ENCODE measurements at regions not wholly inside any gene's neighbourhood (a gene's known extent, or its start where the extent isn't known, plus 50 kb on each side); places are given as distances from the start of the nearest gene placed in this dataset.

DNA sequence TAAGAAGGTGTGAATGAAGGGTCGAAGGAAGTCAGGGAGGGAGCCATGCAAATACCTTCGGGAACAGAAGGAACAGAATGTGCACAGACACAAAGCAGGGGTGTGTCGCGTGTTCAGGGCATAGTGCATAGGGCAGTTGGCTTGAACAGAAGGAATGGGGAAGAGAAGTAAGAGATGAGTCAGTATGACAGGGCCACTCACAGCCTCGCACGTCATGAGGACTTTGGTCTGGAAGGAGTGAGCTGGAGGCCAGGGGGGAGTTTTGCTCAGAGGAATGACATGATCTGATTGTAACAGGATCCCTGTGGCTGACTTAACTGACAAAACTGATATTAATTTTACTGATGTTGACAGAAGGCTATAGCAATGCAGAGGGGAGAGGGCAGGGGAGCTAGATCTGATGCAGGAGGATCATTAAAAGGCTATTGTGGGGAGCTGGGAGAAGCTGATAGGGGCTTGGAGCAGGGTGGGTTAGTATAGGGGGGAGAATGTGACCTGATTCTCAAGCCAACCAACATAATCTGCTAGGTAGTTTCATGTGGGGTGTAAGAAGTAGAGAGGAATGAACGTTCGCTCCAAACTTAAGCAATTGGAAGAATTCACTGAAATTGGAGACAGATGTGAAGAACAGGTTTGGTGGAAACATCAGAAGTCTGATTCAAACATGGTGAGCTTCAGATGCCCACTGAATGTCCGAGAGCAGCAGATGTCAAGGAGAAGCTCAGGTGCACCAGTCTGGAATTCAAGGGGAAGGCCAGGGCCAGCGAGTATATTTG, 60.4 kb upstream of the COPS8 start (continued):
- TF ChIP-seq, protein P1, sequence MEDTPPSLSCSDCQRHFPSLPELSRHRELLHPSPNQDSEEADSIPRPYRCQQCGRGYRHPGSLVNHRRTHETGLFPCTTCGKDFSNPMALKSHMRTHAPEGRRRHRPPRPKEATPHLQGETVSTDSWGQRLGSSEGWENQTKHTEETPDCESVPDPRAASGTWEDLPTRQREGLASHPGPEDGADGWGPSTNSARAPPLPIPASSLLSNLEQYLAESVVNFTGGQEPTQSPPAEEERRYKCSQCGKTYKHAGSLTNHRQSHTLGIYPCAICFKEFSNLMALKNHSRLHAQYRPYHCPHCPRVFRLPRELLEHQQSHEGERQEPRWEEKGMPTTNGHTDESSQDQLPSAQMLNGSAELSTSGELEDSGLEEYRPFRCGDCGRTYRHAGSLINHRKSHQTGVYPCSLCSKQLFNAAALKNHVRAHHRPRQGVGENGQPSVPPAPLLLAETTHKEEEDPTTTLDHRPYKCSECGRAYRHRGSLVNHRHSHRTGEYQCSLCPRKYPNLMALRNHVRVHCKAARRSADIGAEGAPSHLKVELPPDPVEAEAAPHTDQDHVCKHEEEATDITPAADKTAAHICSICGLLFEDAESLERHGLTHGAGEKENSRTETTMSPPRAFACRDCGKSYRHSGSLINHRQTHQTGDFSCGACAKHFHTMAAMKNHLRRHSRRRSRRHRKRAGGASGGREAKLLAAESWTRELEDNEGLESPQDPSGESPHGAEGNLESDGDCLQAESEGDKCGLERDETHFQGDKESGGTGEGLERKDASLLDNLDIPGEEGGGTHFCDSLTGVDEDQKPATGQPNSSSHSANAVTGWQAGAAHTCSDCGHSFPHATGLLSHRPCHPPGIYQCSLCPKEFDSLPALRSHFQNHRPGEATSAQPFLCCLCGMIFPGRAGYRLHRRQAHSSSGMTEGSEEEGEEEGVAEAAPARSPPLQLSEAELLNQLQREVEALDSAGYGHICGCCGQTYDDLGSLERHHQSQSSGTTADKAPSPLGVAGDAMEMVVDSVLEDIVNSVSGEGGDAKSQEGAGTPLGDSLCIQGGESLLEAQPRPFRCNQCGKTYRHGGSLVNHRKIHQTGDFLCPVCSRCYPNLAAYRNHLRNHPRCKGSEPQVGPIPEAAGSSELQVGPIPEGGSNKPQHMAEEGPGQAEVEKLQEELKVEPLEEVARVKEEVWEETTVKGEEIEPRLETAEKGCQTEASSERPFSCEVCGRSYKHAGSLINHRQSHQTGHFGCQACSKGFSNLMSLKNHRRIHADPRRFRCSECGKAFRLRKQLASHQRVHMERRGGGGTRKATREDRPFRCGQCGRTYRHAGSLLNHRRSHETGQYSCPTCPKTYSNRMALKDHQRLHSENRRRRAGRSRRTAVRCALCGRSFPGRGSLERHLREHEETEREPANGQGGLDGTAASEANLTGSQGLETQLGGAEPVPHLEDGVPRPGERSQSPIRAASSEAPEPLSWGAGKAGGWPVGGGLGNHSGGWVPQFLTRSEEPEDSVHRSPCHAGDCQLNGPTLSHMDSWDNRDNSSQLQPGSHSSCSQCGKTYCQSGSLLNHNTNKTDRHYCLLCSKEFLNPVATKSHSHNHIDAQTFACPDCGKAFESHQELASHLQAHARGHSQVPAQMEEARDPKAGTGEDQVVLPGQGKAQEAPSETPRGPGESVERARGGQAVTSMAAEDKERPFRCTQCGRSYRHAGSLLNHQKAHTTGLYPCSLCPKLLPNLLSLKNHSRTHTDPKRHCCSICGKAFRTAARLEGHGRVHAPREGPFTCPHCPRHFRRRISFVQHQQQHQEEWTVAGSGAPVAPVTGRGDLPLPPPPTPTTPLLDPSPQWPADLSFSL (CRISPR knock-in tag; IDR thresholded peaks at IDR 0.05): no peak
- no peak for TF ChIP-seq HOXA9 (CRISPR knock-in tag; IDR thresholded peaks at IDR 0.05; ENCODE audit: borderline replicate concordance)
- TF ChIP-seq ELF1 (CRISPR knock-in tag; IDR thresholded peaks at IDR 0.05): peak; percentile 64
- TF ChIP-seq SRY (CRISPR knock-in tag; IDR thresholded peaks at IDR 0.05): no peak
- TF ChIP-seq, protein P2, sequence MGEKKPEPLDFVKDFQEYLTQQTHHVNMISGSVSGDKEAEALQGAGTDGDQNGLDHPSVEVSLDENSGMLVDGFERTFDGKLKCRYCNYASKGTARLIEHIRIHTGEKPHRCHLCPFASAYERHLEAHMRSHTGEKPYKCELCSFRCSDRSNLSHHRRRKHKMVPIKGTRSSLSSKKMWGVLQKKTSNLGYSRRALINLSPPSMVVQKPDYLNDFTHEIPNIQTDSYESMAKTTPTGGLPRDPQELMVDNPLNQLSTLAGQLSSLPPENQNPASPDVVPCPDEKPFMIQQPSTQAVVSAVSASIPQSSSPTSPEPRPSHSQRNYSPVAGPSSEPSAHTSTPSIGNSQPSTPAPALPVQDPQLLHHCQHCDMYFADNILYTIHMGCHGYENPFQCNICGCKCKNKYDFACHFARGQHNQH (CRISPR knock-in tag; IDR thresholded peaks at IDR 0.05): 0 out of 2 replicates have a peak, but pooled peaks have one; percentile 2
- no peak for TF ChIP-seq ZSCAN21 (CRISPR knock-in tag; IDR thresholded peaks at IDR 0.05; ENCODE audit: borderline replicate concordance)
- no peak for TF ChIP-seq ZNF746 (CRISPR knock-in tag; IDR thresholded peaks at IDR 0.05)
- TF ChIP-seq ZMYM4 (CRISPR knock-in tag; IDR thresholded peaks at IDR 0.05): no peak
- TF ChIP-seq RFXAP (CRISPR knock-in tag; IDR thresholded peaks at IDR 0.05; ENCODE audit: borderline replicate concordance): no peak
- no peak for TF ChIP-seq MZF1 (CRISPR knock-in tag; IDR thresholded peaks at IDR 0.05; ENCODE audit: borderline replicate concordance)
- TF ChIP-seq, protein P3, sequence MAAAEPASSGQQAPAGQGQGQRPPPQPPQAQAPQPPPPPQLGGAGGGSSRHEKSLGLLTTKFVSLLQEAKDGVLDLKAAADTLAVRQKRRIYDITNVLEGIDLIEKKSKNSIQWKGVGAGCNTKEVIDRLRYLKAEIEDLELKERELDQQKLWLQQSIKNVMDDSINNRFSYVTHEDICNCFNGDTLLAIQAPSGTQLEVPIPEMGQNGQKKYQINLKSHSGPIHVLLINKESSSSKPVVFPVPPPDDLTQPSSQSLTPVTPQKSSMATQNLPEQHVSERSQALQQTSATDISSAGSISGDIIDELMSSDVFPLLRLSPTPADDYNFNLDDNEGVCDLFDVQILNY (CRISPR knock-in tag; conservative IDR thresholded peaks at IDR 0.05): no peak
- TF ChIP-seq TEAD2 (CRISPR knock-in tag; IDR thresholded peaks at IDR 0.05): no peak
- TF ChIP-seq AGO1 (IDR thresholded peaks at IDR 0.05; ENCODE audit: low read depth, low read length, poor library complexity, severe bottlenecking): no peak
- TF ChIP-seq ZNF292 (CRISPR knock-in tag; IDR thresholded peaks at IDR 0.05; ENCODE audit: borderline replicate concordance, low read depth): no peak
- peak; percentile 75 for TF ChIP-seq SALL1 (CRISPR knock-in tag; IDR thresholded peaks at IDR 0.05)
- TF ChIP-seq ZNF337 (CRISPR knock-in tag; IDR thresholded peaks at IDR 0.05; ENCODE audit: borderline replicate concordance, low read depth): no peak
- no peak for TF ChIP-seq GZF1 (CRISPR knock-in tag; IDR thresholded peaks at IDR 0.05)
- TF ChIP-seq RORA (CRISPR knock-in tag; IDR thresholded peaks at IDR 0.05): no peak
- no peak for TF ChIP-seq ZNF101 (CRISPR knock-in tag; IDR thresholded peaks at IDR 0.05; ENCODE audit: borderline replicate concordance, low read depth)
- TF ChIP-seq NFKB2 (CRISPR knock-in tag; IDR thresholded peaks at IDR 0.05; ENCODE audit: borderline replicate concordance): no peak

Data from HepG2 (cell line).